ENCODE measurements at regions not wholly inside any gene's neighbourhood (a gene's known extent, or its start where the extent isn't known, plus 50 kb on each side); places are given as distances from the start of the nearest gene placed in this dataset.

DNA sequence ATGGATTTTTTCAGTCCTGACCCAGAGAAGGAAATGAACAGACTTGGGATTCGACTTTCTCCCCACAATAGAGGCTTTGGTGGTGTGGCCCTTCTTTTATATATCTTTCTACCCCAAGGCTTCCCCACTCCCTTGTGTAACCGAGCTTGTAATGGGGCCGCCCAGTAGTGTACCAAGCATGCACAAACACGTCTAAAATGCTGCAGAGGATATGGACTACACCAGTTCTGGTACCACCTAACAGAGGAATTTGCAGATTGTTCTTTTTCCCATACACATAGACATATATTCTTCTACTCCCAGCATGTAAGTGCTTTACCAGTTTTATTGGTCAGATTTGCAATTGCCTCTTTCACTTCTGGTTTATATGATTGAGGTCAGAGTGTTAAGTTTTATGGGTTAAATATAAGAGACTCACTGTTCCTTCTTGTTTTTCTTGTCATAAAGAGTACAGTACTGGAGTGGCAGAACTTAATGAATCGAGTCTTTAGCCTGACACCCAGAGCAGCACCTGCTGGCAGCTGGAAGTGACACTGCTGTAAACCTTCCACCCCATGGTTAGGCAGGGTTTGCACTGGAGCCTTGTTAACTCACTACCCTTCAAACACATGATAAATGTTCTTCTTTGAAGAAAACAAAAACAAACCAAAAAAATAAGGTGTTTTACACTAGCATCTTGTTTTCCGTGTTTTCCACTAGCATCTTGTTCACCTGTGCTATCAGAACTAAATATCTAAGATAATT lies 198.6 kb downstream of the PTPRC start (continued):
- TF ChIP-seq ZNF16 (tag by site-specific recombination; IDR thresholded peaks at IDR 0.05; ENCODE audit: low read depth) (no peak), ZNF174 (tag by site-specific recombination; IDR thresholded peaks at IDR 0.05) (no peak), ZBTB17 (tag by site-specific recombination; IDR thresholded peaks at IDR 0.05) (peak; percentile 54; the same call in 1 of the 2 replicates), ZNF677 (tag by site-specific recombination; IDR thresholded peaks at IDR 0.05) (no peak), ZNF621 (tag by site-specific recombination; IDR thresholded peaks at IDR 0.05) (no peak), ZNF292 (tag by site-specific recombination; IDR thresholded peaks at IDR 0.05; ENCODE audit: borderline replicate concordance, low read depth) (no peak), ZNF792 (tag by site-specific recombination; IDR thresholded peaks at IDR 0.05) (0 out of 2 replicates have a peak, but pooled peaks have one; percentile 38), SALL2 (tag by site-specific recombination; IDR thresholded peaks at IDR 0.05; ENCODE audit: borderline replicate concordance) (no peak), MZF1 (tag by site-specific recombination; IDR thresholded peaks at IDR 0.05; ENCODE audit: borderline replicate concordance) (peak; percentile 46; the same call in 1 of the 2 replicates), ZBTB20 (tag by site-specific recombination; IDR thresholded peaks at IDR 0.05) (no peak), ZFHX2 (tag by site-specific recombination; conservative IDR thresholded peaks at IDR 0.05) (no peak), SETDB1 (IDR thresholded peaks at IDR 0.05; ENCODE audit: insufficient read length, low read length) (no peak), ZNF670 (tag by site-specific recombination; IDR thresholded peaks at IDR 0.05; ENCODE audit: low read depth) (no peak), ZNF121 (tag by site-specific recombination; IDR thresholded peaks at IDR 0.05) (peak; percentile 67; the same call in 1 of the 2 replicates), ZNF19 (tag by site-specific recombination; IDR thresholded peaks at IDR 0.05; ENCODE audit: low read depth) (no peak), ZNF843 (tag by site-specific recombination; IDR thresholded peaks at IDR 0.05) (peak; percentile 100), YY2 (tag by site-specific recombination; IDR thresholded peaks at IDR 0.05) (no peak), ZNF24 (tag by site-specific recombination; IDR thresholded peaks at IDR 0.05) (no peak; the same call in 1 of the 2 replicates), ZNF600 (tag by site-specific recombination; IDR thresholded peaks at IDR 0.05) (peak; percentile 83), ZBTB1 (tag by site-specific recombination; IDR thresholded peaks at IDR 0.05) (no peak)
- TF ChIP-seq, protein P1, sequence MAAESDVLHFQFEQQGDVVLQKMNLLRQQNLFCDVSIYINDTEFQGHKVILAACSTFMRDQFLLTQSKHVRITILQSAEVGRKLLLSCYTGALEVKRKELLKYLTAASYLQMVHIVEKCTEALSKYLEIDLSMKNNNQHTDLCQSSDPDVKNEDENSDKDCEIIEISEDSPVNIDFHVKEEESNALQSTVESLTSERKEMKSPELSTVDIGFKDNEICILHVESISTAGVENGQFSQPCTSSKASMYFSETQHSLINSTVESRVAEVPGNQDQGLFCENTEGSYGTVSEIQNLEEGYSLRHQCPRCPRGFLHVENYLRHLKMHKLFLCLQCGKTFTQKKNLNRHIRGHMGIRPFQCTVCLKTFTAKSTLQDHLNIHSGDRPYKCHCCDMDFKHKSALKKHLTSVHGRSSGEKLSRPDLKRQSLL (tag by site-specific recombination; IDR thresholded peaks at IDR 0.05): no peak
- TF ChIP-seq, protein P2, sequence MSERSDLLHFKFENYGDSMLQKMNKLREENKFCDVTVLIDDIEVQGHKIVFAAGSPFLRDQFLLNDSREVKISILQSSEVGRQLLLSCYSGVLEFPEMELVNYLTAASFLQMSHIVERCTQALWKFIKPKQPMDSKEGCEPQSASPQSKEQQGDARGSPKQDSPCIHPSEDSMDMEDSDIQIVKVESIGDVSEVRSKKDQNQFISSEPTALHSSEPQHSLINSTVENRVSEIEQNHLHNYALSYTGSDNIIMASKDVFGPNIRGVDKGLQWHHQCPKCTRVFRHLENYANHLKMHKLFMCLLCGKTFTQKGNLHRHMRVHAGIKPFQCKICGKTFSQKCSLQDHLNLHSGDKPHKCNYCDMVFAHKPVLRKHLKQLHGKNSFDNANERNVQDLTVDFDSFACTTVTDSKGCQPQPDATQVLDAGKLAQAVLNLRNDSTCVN (tag by site-specific recombination; optimal IDR thresholded peaks at IDR 0.05): no peak
- TF ChIP-seq, protein P3, sequence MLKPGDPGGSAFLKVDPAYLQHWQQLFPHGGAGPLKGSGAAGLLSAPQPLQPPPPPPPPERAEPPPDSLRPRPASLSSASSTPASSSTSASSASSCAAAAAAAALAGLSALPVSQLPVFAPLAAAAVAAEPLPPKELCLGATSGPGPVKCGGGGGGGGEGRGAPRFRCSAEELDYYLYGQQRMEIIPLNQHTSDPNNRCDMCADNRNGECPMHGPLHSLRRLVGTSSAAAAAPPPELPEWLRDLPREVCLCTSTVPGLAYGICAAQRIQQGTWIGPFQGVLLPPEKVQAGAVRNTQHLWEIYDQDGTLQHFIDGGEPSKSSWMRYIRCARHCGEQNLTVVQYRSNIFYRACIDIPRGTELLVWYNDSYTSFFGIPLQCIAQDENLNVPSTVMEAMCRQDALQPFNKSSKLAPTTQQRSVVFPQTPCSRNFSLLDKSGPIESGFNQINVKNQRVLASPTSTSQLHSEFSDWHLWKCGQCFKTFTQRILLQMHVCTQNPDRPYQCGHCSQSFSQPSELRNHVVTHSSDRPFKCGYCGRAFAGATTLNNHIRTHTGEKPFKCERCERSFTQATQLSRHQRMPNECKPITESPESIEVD (tag by site-specific recombination; IDR thresholded peaks at IDR 0.05): peak; percentile 97
- TF ChIP-seq, protein P4, sequence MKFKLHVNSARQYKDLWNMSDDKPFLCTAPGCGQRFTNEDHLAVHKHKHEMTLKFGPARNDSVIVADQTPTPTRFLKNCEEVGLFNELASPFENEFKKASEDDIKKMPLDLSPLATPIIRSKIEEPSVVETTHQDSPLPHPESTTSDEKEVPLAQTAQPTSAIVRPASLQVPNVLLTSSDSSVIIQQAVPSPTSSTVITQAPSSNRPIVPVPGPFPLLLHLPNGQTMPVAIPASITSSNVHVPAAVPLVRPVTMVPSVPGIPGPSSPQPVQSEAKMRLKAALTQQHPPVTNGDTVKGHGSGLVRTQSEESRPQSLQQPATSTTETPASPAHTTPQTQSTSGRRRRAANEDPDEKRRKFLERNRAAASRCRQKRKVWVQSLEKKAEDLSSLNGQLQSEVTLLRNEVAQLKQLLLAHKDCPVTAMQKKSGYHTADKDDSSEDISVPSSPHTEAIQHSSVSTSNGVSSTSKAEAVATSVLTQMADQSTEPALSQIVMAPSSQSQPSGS (tag by site-specific recombination; IDR thresholded peaks at IDR 0.05; ENCODE audit: low read depth): no peak
- TF ChIP-seq, protein P5, sequence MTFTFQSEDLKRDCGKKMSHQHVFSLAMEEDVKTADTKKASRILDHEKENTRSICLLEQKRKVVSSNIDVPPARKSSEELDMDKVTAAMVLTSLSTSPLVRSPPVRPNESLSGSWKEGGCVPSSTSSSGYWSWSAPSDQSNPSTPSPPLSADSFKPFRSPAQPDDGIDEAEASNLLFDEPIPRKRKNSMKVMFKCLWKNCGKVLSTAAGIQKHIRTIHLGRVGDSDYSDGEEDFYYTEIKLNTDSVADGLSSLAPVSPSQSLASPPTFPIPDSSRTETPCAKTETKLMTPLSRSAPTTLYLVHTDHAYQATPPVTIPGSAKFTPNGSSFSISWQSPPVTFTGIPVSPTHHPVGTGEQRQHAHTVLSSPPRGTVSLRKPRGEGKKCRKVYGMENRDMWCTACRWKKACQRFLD (tag by site-specific recombination; IDR thresholded peaks at IDR 0.05): no peak
- TF ChIP-seq, protein P6, sequence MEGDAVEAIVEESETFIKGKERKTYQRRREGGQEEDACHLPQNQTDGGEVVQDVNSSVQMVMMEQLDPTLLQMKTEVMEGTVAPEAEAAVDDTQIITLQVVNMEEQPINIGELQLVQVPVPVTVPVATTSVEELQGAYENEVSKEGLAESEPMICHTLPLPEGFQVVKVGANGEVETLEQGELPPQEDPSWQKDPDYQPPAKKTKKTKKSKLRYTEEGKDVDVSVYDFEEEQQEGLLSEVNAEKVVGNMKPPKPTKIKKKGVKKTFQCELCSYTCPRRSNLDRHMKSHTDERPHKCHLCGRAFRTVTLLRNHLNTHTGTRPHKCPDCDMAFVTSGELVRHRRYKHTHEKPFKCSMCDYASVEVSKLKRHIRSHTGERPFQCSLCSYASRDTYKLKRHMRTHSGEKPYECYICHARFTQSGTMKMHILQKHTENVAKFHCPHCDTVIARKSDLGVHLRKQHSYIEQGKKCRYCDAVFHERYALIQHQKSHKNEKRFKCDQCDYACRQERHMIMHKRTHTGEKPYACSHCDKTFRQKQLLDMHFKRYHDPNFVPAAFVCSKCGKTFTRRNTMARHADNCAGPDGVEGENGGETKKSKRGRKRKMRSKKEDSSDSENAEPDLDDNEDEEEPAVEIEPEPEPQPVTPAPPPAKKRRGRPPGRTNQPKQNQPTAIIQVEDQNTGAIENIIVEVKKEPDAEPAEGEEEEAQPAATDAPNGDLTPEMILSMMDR (tag by site-specific recombination; IDR thresholded peaks at IDR 0.05): no peak; the same call in 1 of the 2 replicates
- TF ChIP-seq, protein P7, sequence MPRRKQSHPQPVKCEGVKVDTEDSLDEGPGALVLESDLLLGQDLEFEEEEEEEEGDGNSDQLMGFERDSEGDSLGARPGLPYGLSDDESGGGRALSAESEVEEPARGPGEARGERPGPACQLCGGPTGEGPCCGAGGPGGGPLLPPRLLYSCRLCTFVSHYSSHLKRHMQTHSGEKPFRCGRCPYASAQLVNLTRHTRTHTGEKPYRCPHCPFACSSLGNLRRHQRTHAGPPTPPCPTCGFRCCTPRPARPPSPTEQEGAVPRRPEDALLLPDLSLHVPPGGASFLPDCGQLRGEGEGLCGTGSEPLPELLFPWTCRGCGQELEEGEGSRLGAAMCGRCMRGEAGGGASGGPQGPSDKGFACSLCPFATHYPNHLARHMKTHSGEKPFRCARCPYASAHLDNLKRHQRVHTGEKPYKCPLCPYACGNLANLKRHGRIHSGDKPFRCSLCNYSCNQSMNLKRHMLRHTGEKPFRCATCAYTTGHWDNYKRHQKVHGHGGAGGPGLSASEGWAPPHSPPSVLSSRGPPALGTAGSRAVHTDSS (tag by site-specific recombination; IDR thresholded peaks at IDR 0.05): 0 out of 2 replicates have a peak, but pooled peaks have one; percentile 35
- TF ChIP-seq, protein P8, sequence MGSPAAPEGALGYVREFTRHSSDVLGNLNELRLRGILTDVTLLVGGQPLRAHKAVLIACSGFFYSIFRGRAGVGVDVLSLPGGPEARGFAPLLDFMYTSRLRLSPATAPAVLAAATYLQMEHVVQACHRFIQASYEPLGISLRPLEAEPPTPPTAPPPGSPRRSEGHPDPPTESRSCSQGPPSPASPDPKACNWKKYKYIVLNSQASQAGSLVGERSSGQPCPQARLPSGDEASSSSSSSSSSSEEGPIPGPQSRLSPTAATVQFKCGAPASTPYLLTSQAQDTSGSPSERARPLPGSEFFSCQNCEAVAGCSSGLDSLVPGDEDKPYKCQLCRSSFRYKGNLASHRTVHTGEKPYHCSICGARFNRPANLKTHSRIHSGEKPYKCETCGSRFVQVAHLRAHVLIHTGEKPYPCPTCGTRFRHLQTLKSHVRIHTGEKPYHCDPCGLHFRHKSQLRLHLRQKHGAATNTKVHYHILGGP (tag by site-specific recombination; IDR thresholded peaks at IDR 0.05): no peak

All from HEK293 (cell line).